ENCODE measurements at regions not wholly inside any gene's neighbourhood (a gene's known extent, or its start where the extent isn't known, plus 50 kb on each side); places are given as distances from the start of the nearest gene placed in this dataset.
"Not testable (repeated sequence)": the region's sequence is repeated elsewhere in the genome, so short reads cannot be mapped to it uniquely, and the experiment has no call there.

DNA sequence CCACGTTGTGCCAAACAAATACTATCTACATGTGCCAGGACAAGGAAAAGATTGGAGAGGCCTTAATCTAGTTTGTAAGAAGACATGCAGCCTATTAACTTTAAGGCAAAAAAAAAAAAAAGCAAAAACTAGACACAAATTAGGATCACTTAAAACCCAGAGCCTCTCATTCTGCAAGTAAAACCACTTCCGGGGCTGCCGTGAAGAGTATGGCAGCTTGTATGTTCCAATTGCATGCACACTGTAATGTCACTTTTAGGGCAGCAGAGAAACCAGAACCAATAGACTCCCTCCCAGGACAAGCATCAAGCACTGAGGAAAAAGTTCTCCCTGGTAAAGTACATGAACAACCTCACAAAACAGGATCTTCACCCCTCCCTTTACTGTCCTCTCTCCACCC is 70.6 kb downstream of the RSL24D1 start:
- no peak for DNase-seq

- peak; percentile 25 for DNase-seq
These were observed 72.1 kb downstream of the RSL24D1 start for GRCh38 chr15:55124616-55125015.

DNA sequence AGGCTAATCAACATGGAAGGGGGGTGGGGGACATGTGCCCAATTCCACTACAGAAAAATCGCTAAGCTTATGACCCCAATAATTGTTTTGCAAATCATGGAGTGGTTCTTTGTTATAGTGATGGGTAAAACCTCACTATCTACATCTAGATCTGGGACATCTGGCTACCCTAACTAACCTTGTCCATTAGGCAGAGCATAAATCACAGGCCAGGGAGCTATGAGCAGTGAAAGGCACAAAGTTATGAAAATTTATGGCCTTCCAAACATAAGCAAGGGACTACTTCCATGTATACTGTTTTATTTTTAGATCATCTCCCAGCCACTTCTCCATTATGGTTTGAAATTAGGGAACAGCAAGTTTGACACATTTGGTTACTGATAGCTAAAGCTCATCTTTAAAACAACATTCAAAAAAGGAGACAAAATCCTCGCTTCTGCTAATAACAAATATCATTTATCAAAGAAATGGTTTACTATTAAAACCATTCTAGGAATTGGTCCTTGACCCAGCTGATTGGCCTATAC is 78.3 kb downstream of the RSL24D1 start:
- no peak for DNase-seq

DNA sequence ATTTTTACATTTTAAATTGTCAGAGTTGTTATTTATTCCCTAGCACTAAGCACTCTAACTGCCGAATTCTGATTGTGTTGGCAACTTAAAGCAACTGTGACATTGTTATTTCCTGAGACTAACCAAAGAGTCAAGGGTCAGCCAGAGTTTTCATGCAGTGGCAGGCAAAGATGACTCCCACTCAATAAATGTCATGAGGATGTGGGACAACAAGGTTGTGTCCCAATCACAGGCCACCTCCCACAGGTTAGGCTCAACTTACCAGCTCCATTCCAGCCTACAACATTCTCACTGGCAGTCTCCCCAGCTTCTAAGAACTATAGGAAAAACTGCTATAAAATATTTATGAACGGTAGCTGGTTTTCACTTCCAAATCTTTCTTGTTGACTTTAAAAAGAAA is 80.1 kb downstream of the RSL24D1 start:
- no peak for DNase-seq

- no peak for DNase-seq
These were observed 83.0 kb downstream of the RSL24D1 start for GRCh38 chr15:55113736-55114135.

DNA sequence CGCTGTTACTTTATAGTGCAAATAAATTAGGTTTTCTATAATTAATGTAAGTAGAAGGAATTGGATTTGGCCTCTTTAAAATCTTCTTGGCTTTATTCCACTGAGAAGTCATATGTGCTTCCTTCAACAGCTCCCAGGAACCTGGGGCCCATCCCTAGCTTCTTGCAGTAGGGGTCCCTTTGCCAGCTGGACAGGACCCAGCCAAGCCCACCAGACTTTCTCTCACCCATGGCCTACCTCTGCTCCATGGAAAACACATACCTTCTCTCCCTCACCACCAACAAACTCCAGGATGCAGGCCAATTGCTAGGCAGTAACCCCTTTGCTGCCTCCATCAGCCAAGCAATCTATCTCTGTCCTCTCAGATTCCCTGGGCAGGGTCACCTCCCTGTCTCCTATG is 84.0 kb downstream of the RSL24D1 start:
- no peak for DNase-seq

GRCh38 chr15:55110446-55110845 is 86.3 kb downstream of the RSL24D1 start:
- DNase-seq = no peak

- peak; percentile 87 for DNase-seq
These were observed 87.8 kb downstream of the RSL24D1 start for GRCh38 chr15:55108858-55109518.

GRCh38 chr15:55108448-55108847 is 88.3 kb downstream of the RSL24D1 start:
- DNase-seq = no peak

DNA sequence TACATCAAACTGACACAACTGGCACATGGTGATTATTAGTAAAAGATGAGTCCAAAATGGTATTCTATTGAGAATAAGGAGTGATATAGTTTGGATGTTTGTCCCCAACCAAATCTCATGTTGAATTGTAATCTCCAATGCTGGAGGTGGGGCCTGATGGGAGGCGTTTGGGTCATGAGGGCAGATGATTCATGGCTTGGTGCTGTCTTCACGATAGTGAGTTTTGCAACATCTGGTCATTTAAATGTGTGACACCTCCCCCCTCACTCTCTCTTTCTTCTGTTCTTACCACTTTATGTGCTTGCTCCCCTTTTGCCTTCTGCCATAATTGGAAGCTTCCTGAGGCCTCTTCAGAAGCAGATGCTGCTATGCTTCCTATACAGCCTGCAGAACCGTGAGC is 90.6 kb downstream of the RSL24D1 start:
- peak; percentile 19 for DNase-seq

DNA sequence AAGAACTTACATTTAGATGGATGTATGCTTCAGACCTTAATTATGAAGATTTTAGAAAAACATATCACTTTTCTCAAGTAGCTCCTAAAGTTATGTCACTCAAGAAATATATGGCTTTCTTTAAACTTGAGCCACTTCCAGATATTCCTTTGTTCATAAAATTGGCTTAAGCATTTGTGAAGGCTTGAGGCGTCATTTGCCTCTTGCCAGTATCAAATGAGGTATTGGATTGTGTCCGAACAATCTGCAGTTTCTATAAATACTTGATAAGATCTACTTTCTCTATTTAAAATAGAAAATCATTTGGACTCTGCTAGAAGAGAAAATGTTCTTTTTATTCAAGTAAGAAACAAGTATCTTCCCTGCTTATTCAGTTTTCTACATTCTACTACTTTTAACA is 102.6 kb downstream of the RSL24D1 start:
- no peak for DNase-seq

DNA sequence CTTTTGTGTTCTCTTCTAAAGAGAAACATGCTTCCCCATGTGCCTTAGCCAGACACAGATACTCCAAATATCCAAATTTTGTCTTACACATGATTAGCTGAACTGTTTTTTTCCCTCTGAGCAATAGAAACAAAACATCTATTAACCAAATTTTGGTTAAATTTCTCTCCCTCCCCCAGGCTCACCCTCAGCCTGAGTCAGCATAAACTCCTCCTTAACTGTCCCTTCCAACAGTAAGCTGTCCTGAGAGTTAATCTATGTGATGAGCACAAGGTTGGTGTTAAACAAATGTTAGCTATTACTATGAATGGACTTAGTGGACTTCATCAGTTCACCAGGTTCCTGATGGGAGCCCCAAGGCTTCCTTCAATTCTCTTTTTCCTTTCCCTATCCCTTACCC is 108.5 kb downstream of the RSL24D1 start:
- no peak for DNase-seq

- no peak for DNase-seq
These were observed 112.1 kb downstream of the RSL24D1 start for GRCh38 chr15:55084673-55085072.

DNA sequence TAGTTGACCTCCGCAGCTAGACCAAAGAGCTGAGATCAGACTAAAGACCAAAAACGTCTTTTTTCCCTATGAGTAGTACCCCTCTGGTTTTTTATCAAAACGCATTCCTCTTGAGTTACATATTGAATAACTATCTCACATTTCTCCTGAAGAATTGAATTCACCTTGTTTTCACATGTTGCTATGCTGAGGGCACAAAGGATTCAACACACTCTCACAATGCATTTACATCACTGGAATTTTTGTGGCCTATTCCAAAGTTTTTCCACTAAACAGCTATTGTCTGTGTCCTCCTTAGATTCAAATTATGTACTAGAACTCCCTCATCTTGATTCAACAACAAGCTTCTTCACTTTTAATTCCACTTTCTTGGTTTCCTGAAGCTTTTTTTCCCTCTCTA is 112.5 kb downstream of the RSL24D1 start:
- DNase-seq = no peak

GRCh38 chr15:55077052-55077451 is 119.7 kb downstream of the RSL24D1 start:
- peak; percentile 62 for DNase-seq

DNA sequence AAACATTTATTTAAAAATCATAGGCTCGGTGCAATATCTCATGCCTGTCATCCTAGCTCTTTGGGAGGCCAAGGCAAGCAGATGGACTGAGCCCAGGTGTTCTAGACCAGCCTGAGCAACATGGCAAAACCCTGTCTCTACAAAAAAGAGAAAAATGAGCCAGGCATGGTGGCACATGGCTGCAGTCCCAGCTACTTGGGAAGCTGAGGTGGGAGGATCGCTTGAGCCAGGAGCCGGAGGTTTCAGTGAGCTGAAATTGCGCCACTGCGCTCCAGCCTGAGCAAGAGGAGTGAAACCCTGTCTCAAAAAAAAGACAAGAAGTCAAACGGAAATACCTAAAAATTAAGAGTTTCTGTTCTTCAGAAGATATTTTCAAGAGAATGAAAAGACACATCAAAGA is 122.3 kb downstream of the RSL24D1 start:
- DNase-seq = no peak

DNA sequence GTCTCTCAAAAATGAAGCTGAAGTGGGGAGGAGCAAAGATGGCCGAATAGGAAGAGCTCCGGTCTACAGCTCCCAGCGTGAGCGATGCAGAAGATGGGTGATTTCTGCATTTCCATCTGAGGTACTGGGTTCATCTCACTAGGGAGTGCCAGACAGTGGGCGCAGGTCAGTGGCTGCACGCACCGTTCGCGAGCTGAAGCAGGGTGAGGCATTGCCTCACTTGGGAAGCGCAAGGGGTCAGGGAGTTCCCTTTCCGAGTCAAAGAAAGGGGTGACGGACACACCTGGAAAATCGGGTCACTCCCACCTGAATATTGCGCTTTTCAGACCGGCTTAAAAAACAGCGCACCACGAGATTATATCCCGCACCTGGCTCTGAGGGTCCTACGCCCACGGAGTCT is 132.8 kb downstream of the RSL24D1 start:
- not testable (repeated sequence) for DNase-seq

GRCh38 chr15:55060836-55061235 is 135.9 kb downstream of the RSL24D1 start:
- DNase-seq = no peak

- no peak for DNase-seq
These were observed 140.2 kb downstream of the RSL24D1 start for GRCh38 chr15:55056500-55056899.

DNA sequence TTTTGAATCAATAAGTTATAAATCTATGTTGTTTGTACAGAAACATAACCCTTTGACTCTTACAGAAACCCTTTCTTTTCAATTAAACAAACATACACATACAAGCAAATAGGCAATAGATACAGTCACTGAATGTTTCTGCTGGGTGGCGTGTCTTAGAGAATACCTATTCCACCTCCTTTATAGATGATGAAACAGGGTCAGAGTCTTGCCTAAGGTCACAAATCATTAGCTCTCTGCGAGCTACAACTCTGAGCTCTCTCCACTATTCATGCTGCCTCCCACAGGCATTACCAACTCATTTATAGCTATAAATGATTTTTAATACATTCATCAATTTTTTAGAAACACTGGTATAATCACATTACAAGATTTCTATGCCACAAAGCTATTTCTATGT is 152.6 kb downstream of the RSL24D1 start:
- DNase-seq = no peak

- DNase-seq = no peak
These were observed 159.7 kb downstream of the RSL24D1 start for GRCh38 chr15:55037071-55037470.

DNA sequence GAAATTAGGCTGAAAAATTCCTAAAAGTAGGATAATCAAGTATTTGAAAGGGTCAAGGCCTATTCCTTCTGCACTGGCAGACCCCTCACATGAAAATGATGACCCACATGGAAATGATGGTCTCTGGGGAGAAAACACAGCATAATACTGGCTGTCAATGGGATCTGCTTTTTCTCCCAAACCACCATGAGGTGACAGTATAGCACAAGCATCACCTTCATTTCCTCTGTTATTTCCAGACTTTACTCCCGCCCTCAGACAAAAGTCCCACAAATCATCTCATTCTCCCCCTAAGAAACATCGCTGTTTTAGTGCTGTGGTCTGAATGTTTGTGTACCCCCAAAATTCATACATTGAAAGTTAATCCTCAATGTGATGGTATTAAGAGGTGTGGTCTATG is 161.0 kb downstream of the RSL24D1 start:
- no peak for DNase-seq

GRCh38 chr15:55033574-55033973 is 163.2 kb downstream of the RSL24D1 start:
- DNase-seq = no peak

- no peak for DNase-seq
These were observed 165.0 kb downstream of the RSL24D1 start for GRCh38 chr15:55031727-55032126.

DNA sequence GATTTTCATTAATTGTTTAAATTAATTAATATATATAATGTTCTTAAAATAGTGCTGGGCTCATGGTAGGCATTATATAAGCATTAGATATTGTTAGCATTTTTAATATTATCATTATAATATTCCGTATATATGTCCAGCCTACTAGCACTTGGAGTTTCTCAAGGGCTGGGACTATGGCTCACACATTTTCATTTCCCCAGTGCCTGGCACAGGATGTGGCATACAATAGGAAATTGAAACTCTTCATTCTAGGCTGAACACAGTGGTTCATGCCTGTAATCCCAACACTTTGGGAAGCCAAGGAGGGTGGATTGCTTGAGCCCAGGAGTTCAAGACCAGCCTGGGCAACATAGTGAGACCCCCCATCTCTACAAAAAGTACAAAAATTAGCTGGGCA is 170.4 kb downstream of the RSL24D1 start:
- no peak for DNase-seq

Data from OCI-M1 (cell line).